ENCODE measurements at regions not wholly inside any gene's neighbourhood (a gene's known extent, or its start where the extent isn't known, plus 50 kb on each side); places are given as distances from the start of the nearest gene placed in this dataset.
A peak's percentile ranks its signal among the peaks of the same experiment; 100 is the strongest.

DNA sequence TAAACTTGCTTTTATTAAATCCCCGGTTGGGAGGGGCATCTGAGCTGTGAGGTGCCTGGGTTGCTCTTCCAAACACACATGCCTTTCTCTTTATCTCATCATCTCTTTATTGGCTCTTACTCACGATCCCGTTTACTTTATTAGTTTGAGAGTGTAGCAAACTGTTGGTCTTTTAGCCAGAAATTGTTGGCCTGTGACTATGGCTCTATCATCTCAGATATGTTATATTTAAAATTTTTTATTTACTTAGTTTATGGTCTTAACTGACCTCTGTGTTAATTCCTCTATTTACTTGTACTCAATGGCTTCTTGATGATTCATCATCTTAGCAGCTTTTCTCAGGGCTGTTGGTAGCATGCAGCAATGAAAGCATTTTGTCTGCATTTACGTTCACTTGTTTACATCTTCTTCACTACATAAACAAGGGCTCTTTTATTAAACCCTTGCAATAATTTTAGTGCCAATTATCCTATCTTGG is 408.4 kb downstream of the HRH4 start:
- no peak overlapping the region for H3K56ac ChIP-seq (ENCODE audit: extremely low read depth, insufficient read depth, low read length)
- 0 out of 2 replicates have a peak, but pooled peaks cover 6% of the 10 kb centered on the region for H3K9me1 ChIP-seq (ENCODE audit: insufficient read depth, low read length)
- ChIA-PET CTCF (interaction anchor here (0.9 to 1.7 kb wide), 2 partner anchors 11 to 142 kb away, joined by 6 read pairs; no protein-coding TSS in a partner anchor), POLR2A (ENCODE audit: unreplicated experiment) (interaction anchor here (0.6 to 0.7 kb wide), 2 partner anchors 209 to 295 kb away, joined by 3 read pairs; no protein-coding TSS in a partner anchor)
- H3K27ac ChIP-seq (ENCODE audit: insufficient read depth, low read length), result peak overlapping the region; percentile 44; the same call in 1 of the 2 replicates
- H2AFZ ChIP-seq (replicated peaks; ENCODE audit: low read length, poor library complexity), result no peak overlapping the region
- H3K79me1 ChIP-seq (ENCODE audit: low read depth in 1 of 2, low read length in 2 of 2), result 0 out of 4 replicates have a peak, but pooled peaks cover 0 to 3% of the 10 kb centered on the region in 2 experiments
- H3K4me2 ChIP-seq (ENCODE audit: low read depth, low read length), result no peak overlapping the region
- no peaks in the 10 kb centered on the region for H4K20me1 ChIP-seq (ENCODE audit: insufficient read depth, low read length)
- H2AK5ac ChIP-seq (ENCODE audit: low read depth, low read length), result no peak overlapping the region
- H3K9me3 ChIP-seq (ENCODE audit: control insufficient read depth, insufficient read depth, low read length), result no peaks in the 10 kb centered on the region
- no peak overlapping the region for H2BK15ac ChIP-seq (ENCODE audit: low read depth, low read length)
- H2BK20ac ChIP-seq (ENCODE audit: low read depth, low read length), result no peak overlapping the region
- no peak overlapping the region for H3K14ac ChIP-seq (replicated peaks; ENCODE audit: low read depth, low read length)
- ATAC-seq (ENCODE audit: low read depth), result peak; percentile 93
- H3K23ac ChIP-seq (ENCODE audit: low read depth, low read length), result no peak overlapping the region
- no peaks in the 10 kb centered on the region for H3K27me3 ChIP-seq (ENCODE audit: control insufficient read depth, insufficient read depth, low read length)
- intact Hi-C loops (cut with micrococcal nuclease), result loop anchor here (2.0 to 10.0 kb wide), 5 partner anchors 76 to 268 kb away; no protein-coding TSS in a partner anchor
- H4K8ac ChIP-seq (ENCODE audit: low read depth in 2 of 2, low read length in 2 of 2), result no peak overlapping the region
- dilution Hi-C loops (cut with HindIII; ENCODE audit: low sequenced_read_pairs, unreplicated experiment), result no loop called here
- DNase-seq, result peak; percentile 85
- peak overlapping the region; percentile 73 for H2BK5ac ChIP-seq (ENCODE audit: low read depth, low read length, poor library complexity, severe bottlenecking)
- no peak overlapping the region for H2BK120ac ChIP-seq (ENCODE audit: low read depth, low read length)
- H3K9ac ChIP-seq (ENCODE audit: low read depth, low read length), result no peak overlapping the region
- in situ Hi-C loops (cut with MboI; ENCODE audit: low sequenced_read_pairs), result no loop called here
- no peak overlapping the region for H3K4me3 ChIP-seq (ENCODE audit: insufficient read depth, low read depth, low read length)
- TF ChIP-seq BHLHE40 (IDR thresholded peaks at IDR 0.05; ENCODE audit: low read depth, low read length) (peak; percentile 26; the same call in 1 of the 2 replicates), MAZ (IDR thresholded peaks at IDR 0.05; ENCODE audit: borderline replicate concordance, low read depth, low read length) (peak; percentile 67; the same call in 1 of the 2 replicates), NFE2L2 (IDR thresholded peaks at IDR 0.05; ENCODE audit: low read depth, low read length) (no peak), FOS (IDR thresholded peaks at IDR 0.05; ENCODE audit: low read depth, low read length) (peak; percentile 72)
- no peak overlapping the region for H4K91ac ChIP-seq (ENCODE audit: insufficient read depth, low read depth, low read length)
- no peak overlapping the region for H3K18ac ChIP-seq (ENCODE audit: low read depth, low read length)
- H3K36me3 ChIP-seq (ENCODE audit: control insufficient read depth, insufficient read depth, low read length), result no peaks in the 10 kb centered on the region
- no peak overlapping the region for H4K5ac ChIP-seq (ENCODE audit: low read depth, low read length)
- BruUV-seq (replicated peaks), result no TSS peak
- peaks cover 5% of the 10 kb centered on the region for H3K4me1 ChIP-seq (ENCODE audit: control insufficient read depth, insufficient read depth, low read length)
- no peak overlapping the region for H2AK9ac ChIP-seq (replicated peaks; ENCODE audit: low read depth, low read length, poor library complexity)
- 0% methylated on average over 1 of the region's 4 CpGs; no CpG with 5 or more reads in 1 of the 2 experiments for WGBS, 2 experiments (ENCODE audit: extremely low coverage in 2 of 2, insufficient read length in 1 of 2)
- no peak overlapping the region for H3K4ac ChIP-seq (ENCODE audit: low read depth, low read length)
